Fibroblast of the aortic adventitia (primary cell): ENCODE measurements at regions not wholly inside any gene's neighbourhood (a gene's known extent, or its start where the extent isn't known, plus 50 kb on each side); places are given as distances from the start of the nearest gene placed in this dataset.

Source experiments
- DNase-seq: peaks from one replicate; pipeline ENCODE4 v3.0.0-alpha.2; 2010; ENCODE audit warnings: low read depth
- H3K4me3 ChIP-seq: 2 replicates; pipeline ENCODE4 v1.5.1; 2011; ENCODE audit warnings: low read depth, mild to moderate bottlenecking, control low read depth, low read length, moderate library complexity
- CTCF ChIP-seq: IDR thresholded peaks from 2 replicates; pipeline ENCODE4 v1.5.1; 2011; ENCODE audit warnings: mild to moderate bottlenecking, low read length, control low read depth, inconsistent platforms; ENCODE audit not compliant: insufficient read depth

- TF ChIP-seq CTCF, result no peak
- no peak overlapping the region for H3K4me3 ChIP-seq
- DNase-seq, result no peak
These were observed 118.1 kb upstream of the PCBD1 start for GRCh38 chr10:71006506-71006905.

- DNase-seq, result no peak
- no peak overlapping the region for H3K4me3 ChIP-seq
- TF ChIP-seq CTCF, result no peak
These were observed 119.2 kb upstream of the PCBD1 start for GRCh38 chr10:71007516-71007915.

GRCh38 chr10:71008150-71008549, 119.8 kb upstream of the PCBD1 start:
- no peak for TF ChIP-seq CTCF
- DNase-seq, result no peak
- no peak overlapping the region for H3K4me3 ChIP-seq

GRCh38 chr10:71009126-71009525, 120.8 kb upstream of the PCBD1 start:
- no peak overlapping the region for H3K4me3 ChIP-seq
- no peak for TF ChIP-seq CTCF
- no peak for DNase-seq

- no peak for DNase-seq
- no peak for TF ChIP-seq CTCF
- no peak overlapping the region for H3K4me3 ChIP-seq
These were observed 122.4 kb upstream of the PCBD1 start for GRCh38 chr10:71010730-71011129.

- no peak for TF ChIP-seq CTCF
- no peak for DNase-seq
- no peak overlapping the region for H3K4me3 ChIP-seq
These were observed 122.8 kb upstream of the PCBD1 start for GRCh38 chr10:71011141-71011540.

GRCh38 chr10:71014021-71014805, 125.8 kb upstream of the PCBD1 start:
- no peak for TF ChIP-seq CTCF
- no peak overlapping the region for H3K4me3 ChIP-seq
- no peak for DNase-seq
